C4-2B (cell line): ENCODE measurements at regions not wholly inside any gene's neighbourhood (a gene's known extent, or its start where the extent isn't known, plus 50 kb on each side); places are given as distances from the start of the nearest gene placed in this dataset.

ENCODE experiments used
- H3K27ac ChIP-seq: fragments of 450-650 bp; 2 replicates; pipeline ENCODE4 v1.5.1; 2017
- ZFX ChIP-seq: fragments of 450-650 bp; IDR thresholded peaks from 2 replicates; pipeline ENCODE4 v1.6.1; 2017
- TF ChIP-seq, protein P1 (sequence below): fragments of 450-650 bp; conservative IDR thresholded peaks from 2 replicates; pipeline ENCODE4 v1.5.1; 2017; ENCODE audit warnings: mild to moderate bottlenecking

GRCh38 chr13:50511877-50512341 lies 331.6 kb downstream of the DLEU7 start:
- TF ChIP-seq, protein P1, sequence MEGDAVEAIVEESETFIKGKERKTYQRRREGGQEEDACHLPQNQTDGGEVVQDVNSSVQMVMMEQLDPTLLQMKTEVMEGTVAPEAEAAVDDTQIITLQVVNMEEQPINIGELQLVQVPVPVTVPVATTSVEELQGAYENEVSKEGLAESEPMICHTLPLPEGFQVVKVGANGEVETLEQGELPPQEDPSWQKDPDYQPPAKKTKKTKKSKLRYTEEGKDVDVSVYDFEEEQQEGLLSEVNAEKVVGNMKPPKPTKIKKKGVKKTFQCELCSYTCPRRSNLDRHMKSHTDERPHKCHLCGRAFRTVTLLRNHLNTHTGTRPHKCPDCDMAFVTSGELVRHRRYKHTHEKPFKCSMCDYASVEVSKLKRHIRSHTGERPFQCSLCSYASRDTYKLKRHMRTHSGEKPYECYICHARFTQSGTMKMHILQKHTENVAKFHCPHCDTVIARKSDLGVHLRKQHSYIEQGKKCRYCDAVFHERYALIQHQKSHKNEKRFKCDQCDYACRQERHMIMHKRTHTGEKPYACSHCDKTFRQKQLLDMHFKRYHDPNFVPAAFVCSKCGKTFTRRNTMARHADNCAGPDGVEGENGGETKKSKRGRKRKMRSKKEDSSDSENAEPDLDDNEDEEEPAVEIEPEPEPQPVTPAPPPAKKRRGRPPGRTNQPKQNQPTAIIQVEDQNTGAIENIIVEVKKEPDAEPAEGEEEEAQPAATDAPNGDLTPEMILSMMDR: no peak
- no peak for TF ChIP-seq ZFX
- H3K27ac ChIP-seq: peak overlapping the region; percentile 77

DNA sequence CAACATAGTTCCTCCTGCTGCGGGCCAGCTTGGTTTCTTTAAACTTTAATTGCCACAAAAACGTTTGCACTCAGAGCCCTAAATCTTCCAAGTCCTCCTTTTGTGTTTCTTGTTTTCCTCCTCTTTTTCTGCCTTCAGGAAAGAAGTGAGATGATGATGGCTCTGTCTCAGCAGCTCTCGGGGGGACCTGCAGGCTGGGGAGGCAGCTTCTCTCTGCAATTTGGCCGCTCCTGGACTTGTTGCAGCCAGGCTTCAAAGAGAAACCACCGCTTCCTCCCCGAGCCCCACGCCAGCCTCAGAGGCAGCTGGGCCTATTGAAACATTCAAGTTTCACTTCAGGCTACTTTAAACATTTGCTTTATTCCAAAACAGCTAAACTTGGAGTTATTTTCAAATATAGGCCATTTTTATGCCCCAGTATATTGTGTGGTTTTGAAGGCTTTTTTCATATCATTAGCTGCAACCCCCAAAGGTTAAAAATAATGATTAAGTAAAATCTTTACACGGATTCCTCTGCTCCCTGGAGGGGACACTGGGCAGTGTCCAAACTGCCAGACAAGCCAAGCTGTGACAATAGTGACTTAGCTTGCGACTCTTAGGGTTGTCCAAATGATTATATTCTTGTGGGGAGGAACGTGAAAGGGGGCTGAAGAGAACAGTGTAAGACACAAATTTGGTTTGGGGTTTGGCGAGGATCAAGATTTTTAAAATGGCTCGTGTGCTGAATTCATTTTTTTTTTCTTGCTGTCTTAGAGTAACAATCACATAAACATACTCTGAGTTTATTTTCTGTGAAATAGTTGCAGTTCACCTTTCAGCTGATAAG lies 330.8 kb downstream of the DLEU7 start:
- TF ChIP-seq, protein P1: no peak
- no peak for TF ChIP-seq ZFX
- H3K27ac ChIP-seq: peak overlapping the region; percentile 77

DNA sequence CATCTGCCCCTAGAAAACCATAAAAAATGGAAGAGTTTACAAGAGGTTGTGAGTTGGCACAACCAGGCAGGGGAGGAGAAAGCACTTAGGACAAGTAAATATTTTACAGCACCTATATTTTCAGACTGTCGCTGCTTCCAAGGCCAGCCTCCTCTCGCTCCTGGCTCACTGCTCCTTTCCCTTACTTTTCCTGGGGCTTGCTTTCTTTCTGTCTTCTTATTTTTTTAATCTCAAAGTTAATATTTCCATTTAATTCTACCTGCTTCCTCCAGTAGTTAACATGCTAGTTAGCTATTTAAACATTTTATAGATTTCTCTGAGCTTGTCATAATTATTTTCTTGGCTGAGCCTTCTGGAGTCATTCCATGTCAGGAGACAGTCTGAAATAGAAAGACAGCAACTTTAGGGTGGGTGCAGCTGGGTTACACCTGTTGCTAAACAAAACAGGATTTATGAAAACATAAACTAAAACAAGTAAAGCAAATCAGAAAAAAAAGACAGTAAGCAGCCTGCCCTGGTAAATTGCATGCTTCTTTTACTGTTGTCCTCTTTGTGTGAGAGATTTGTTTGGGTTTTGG lies 330.1 kb downstream of the DLEU7 start:
- H3K27ac ChIP-seq: peak overlapping the region; percentile 77; the same call in 1 of the 2 replicates
- TF ChIP-seq, protein P1: no peak
- TF ChIP-seq ZFX: no peak

- no peak for TF ChIP-seq ZFX
- TF ChIP-seq, protein P1: no peak
- H3K27ac ChIP-seq: no peak overlapping the region
Measured at GRCh38 chr13:50514249-50514648, 329.2 kb downstream of the DLEU7 start.

- no peak overlapping the region for H3K27ac ChIP-seq
- TF ChIP-seq, protein P1: no peak
- TF ChIP-seq ZFX: no peak
Measured at GRCh38 chr13:50518131-50518530, 325.4 kb downstream of the DLEU7 start.

DNA sequence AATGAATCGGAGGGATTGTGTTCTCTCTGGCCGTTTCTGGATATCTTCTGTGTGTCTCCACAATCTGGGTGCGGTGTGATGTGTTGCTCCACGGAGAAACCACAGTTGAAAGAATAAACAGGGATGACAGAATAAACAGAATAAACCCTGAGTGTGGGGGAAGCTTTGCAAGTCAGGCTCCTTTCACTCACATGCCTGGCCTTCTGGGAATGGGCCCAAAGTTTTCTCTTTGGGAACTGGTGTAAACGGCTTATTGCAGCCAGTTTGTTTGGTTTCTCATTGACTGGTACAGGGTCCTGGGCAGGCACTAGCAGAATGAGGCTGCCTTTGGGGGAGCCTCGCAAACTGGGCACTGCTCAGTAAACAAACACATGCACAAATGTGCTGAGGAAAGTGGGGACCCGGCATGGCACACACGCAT lies 324.7 kb downstream of the DLEU7 start:
- no peak for TF ChIP-seq ZFX
- TF ChIP-seq, protein P1: no peak
- H3K27ac ChIP-seq: no peak overlapping the region

- no peak for TF ChIP-seq ZFX
- H3K27ac ChIP-seq: peak overlapping the region; percentile 53; the same call in 1 of the 2 replicates
Measured at GRCh38 chr13:50519866-50520265, 323.6 kb downstream of the DLEU7 start.
